Heart left ventricle (tissue), 16 donors: ENCODE measurements at regions not wholly inside any gene's neighbourhood (a gene's known extent, or its start where the extent isn't known, plus 50 kb on each side); places are given as distances from the start of the nearest gene placed in this dataset.

Experiments used
- ATAC-seq, 4 donors: fragments of 200-7000 bp; cut with Tn5 transposase; one replicate each; pipeline ENCODE4 v1.9.1; 2020 to 2022; ENCODE audit warnings: moderate library complexity in 4 of 4, mild to moderate bottlenecking in 3 of 4, moderate number of reproducible peaks in 1 of 4
- DNase-seq, 5 donors: peaks; one replicate each; pipeline ENCODE4 v3.0.0-alpha.2; 2020
- H3K27ac ChIP-seq, 12 donors: fragments of 200-600 bp; sonication (generic) in 4 of 12; one replicate each; pipeline versions ENCODE4 v1.5.0 to v1.8.0; 2016 to 2022; ENCODE audit warnings: mild to moderate bottlenecking in 2 of 12
- H3K27me3 ChIP-seq, 9 donors: fragments of 200-600 bp; sonication (generic) in 2 of 9; one replicate each; pipeline versions ENCODE4 v1.5.1 to v1.8.0; 2016 to 2022; ENCODE audit warnings: mild to moderate bottlenecking in 3 of 9
- H3K36me3 ChIP-seq, 9 donors: fragments of 200-600 bp; sonication (generic) in 2 of 9; one replicate each; pipeline versions ENCODE4 v1.5.0 to v1.8.0; 2018 to 2022; ENCODE audit warnings: mild to moderate bottlenecking in 2 of 9
- H3K4me1 ChIP-seq, 12 donors: fragments of 200-600 bp; sonication (generic) in 4 of 12; one replicate each; pipeline versions ENCODE4 v1.5.0 to v1.8.0; 2016 to 2022; ENCODE audit warnings: mild to moderate bottlenecking in 3 of 12
- H3K4me3 ChIP-seq, 12 donors: fragments of 200-600 bp; sonication (generic) in 4 of 12; one replicate each; pipeline versions ENCODE4 v1.5.0 to v1.8.0; 2017 to 2022; ENCODE audit warnings: mild to moderate bottlenecking in 9 of 12, moderate library complexity in 4 of 12
- H3K9me3 ChIP-seq, 12 donors: fragments of 200-600 bp; sonication (generic) in 4 of 12; one replicate each; pipeline versions ENCODE4 v1.5.0 to v1.8.0; 2016 to 2022; ENCODE audit warnings: mild to moderate bottlenecking in 1 of 12
- CTCF ChIP-seq, 12 donors: fragments of 200-600 bp; sonication (generic) in 4 of 12; IDR thresholded peaks; one replicate each; pipeline versions ENCODE4 v1.5.0 to v1.8.0; 2018 to 2022; ENCODE audit warnings: antibody characterized with exemption in 12 of 12, mild to moderate bottlenecking in 5 of 12
- POLR2A ChIP-seq, 2 donors: fragments of 450-650 bp; IDR thresholded peaks; one replicate each; pipeline ENCODE4 v1.6.1; 2017; ENCODE audit warnings: antibody characterized with exemption in 2 of 2, mild to moderate bottlenecking in 2 of 2, moderate library complexity in 2 of 2
- WGBS, 4 donors: extraction: QIAGEN DNeasy Blood & Tissue Kit in 2 of 4; methylation state at CpG; one replicate each; pipeline versions ENCODE4 v1.1.5 to v1.1.7; 2013 to 2018; 5-methylcytosine and 5-hydroxymethylcytosine counted together
- intact Hi-C, 10 donors: fragments of 100-400 bp; cut with DNase I; formaldehyde crosslinking; loops; one replicate each; pipeline versions ENCODE4 v1.11.1 to v1.14.2; 2022
- donor health status: ischemic (EF 13 %, LVEDD 7.1; RV severe dilation, severe dysfunction).
- donor health status: healthy with polysubstance abuse.
- donor health status: DM: no; HTN: yes; CAD: no.
- donor health status: DM: no; HTN: no; CAD: no.
- donor health status: ischemic (EF 25% LVEDD 6.9; RV normal size, moderate dysfunction).
- donor health status: ischemic (EF 25% LVEDD 5.7; RV mildly dilated, moderate dysfunction).
- donor health status: healthy.
- donor health status: DM: yes; HTN: yes; CAD: no.
- donor health status: ischemic (EF 35%, LVEDD 5.7; RV mildly dilated, moderate dysfunction).
- donor health status: nonischemic (EF 11% LVEDD 7.7; RV severe dilation, severe dysfunction).
- donor health status: DM: yes; HTN: yes; CAD: no.
- donor health status: PGD.
- donor health status: ischemic (EF 29% LVEDD 5.4; RV normal size, mild dysfunction).
- donor health status: nonischemic (EF 23%, LVEDD 6.1; RV moderate dilation, normal function).

- DNase-seq = no peak
- H3K27me3 ChIP-seq = no peaks in the 10 kb centered on the region
- intact Hi-C loops = no loop called here
- peaks cover 0 to 8% (median 0%) of the 10 kb centered on the region in 12 donors for H3K9me3 ChIP-seq
- H3K27ac ChIP-seq = no peak overlapping the region
- no peak for ATAC-seq
- H3K36me3 ChIP-seq = no peaks in the 10 kb centered on the region
- no peak overlapping the region for H3K4me3 ChIP-seq
- H3K4me1 ChIP-seq = no peaks in the 10 kb centered on the region
- WGBS, 4 donors = 51 to 68% (median 55%) methylated on average over 6 of the region's 6 CpGs
- TF ChIP-seq CTCF (IDR thresholded peaks at IDR 0.05) = no peak
- no peak for TF ChIP-seq POLR2A (IDR thresholded peaks at IDR 0.05)
Observed at GRCh38 chr13:87792878-87793277, 121.7 kb downstream of the SLITRK5 start.

- DNase-seq (no peak), ATAC-seq (no peak)
- H3K4me1 ChIP-seq = no peaks in the 10 kb centered on the region
- H3K27me3 ChIP-seq = no peaks in the 10 kb centered on the region
- WGBS, 4 donors = 59 to 72% (median 68%) methylated on average over 2 of the region's 2 CpGs
- H3K9me3 ChIP-seq = no peaks in the 10 kb centered on the region
- no peak overlapping the region for H3K4me3 ChIP-seq
- intact Hi-C loops = no loop called here
- H3K36me3 ChIP-seq = no peaks in the 10 kb centered on the region
- no peak overlapping the region for H3K27ac ChIP-seq
- TF ChIP-seq CTCF (IDR thresholded peaks at IDR 0.05) = no peak
Observed at GRCh38 chr13:87798536-87798935, 127.4 kb downstream of the SLITRK5 start.

- TF ChIP-seq CTCF (IDR thresholded peaks at IDR 0.05) = no peak
- TF ChIP-seq POLR2A (IDR thresholded peaks at IDR 0.05) = no peak
- 20 to 32% (median 25%) methylated on average over 12 to 13 of the region's 13 CpGs for WGBS, 4 donors
Observed at GRCh38 chr13:87810391-87810801, 139.2 kb downstream of the SLITRK5 start.

GRCh38 chr13:87810920-87811344 is 139.8 kb downstream of the SLITRK5 start:
- 78 to 86% (median 82%) methylated on average over 10 to 14 of the region's 14 CpGs for WGBS, 4 donors

More at GRCh38 chr13:87810391-87810801, 139.2 kb downstream of the SLITRK5 start:
- intact Hi-C loops = no loop called here
- DNase-seq (no peak), ATAC-seq (no peak)
- Histone ChIP-seq H3K4me1 (no peaks in the 10 kb centered on the region), H3K4me3 (no peak overlapping the region), H3K27ac (no peak overlapping the region), H3K27me3 (peaks cover 0 to 6% (median 0%) of the 10 kb centered on the region in 9 donors), H3K36me3 (no peaks in the 10 kb centered on the region), H3K9me3 (peaks cover 0 to 8% (median 0%) of the 10 kb centered on the region in 12 donors)

More at GRCh38 chr13:87810920-87811344, 139.8 kb downstream of the SLITRK5 start:
- Histone ChIP-seq H3K27ac (no peak overlapping the region), H3K4me3 (no peak overlapping the region), H3K9me3 (peaks cover 0 to 8% (median 0%) of the 10 kb centered on the region in 12 donors), H3K36me3 (no peaks in the 10 kb centered on the region), H3K4me1 (no peaks in the 10 kb centered on the region), H3K27me3 (peaks cover 0 to 6% (median 0%) of the 10 kb centered on the region in 9 donors)
- ATAC-seq (no peak), DNase-seq (no peak)
- intact Hi-C loops = no loop called here
- TF ChIP-seq CTCF (IDR thresholded peaks at IDR 0.05) (no peak), POLR2A (IDR thresholded peaks at IDR 0.05) (no peak)
